Activated T-helper 1 cell treated with anti-CD3 and anti-CD28 coated beads, Interleukin-12 subunit alpha, Interleukin-12 subunit beta, Interleukin-2, Interleukin-4 antibody, amounts not matched to agents 30 ng/mL and 10 ng/mL and 1 ng/mL, durations not matched to agents 14 hours and 24 hours and 36 hours (primary cell): ENCODE measurements at regions not wholly inside any gene's neighbourhood (a gene's known extent, or its start where the extent isn't known, plus 50 kb on each side); places are given as distances from the start of the nearest gene placed in this dataset.
"Not testable (repeated sequence)": the region's sequence is repeated elsewhere in the genome, so short reads cannot be mapped to it uniquely, and the experiment has no call there.

Experiments
- DNase-seq: peaks from one replicate; pipeline ENCODE4 v3.0.0; 2021; ENCODE audit warnings: low spot score
- H3K27ac Mint-ChIP-seq: one replicate; pipeline ENCODE4 v1.8.0; 2021; ENCODE audit warnings: mild to moderate bottlenecking, mixed read lengths
- H3K27me3 Mint-ChIP-seq: one replicate; pipeline ENCODE4 v1.8.0; 2022; ENCODE audit warnings: mild to moderate bottlenecking, moderate library complexity, mixed read lengths; ENCODE audit not compliant: insufficient read depth
- H3K36me3 Mint-ChIP-seq: one replicate; pipeline ENCODE4 v1.8.0; 2021; ENCODE audit warnings: low read depth, mixed read lengths
- H3K4me1 Mint-ChIP-seq: one replicate; pipeline ENCODE4 v1.8.0; 2021; ENCODE audit warnings: low read depth, mixed read lengths
- H3K4me3 Mint-ChIP-seq: one replicate; pipeline ENCODE4 v1.8.0; 2021; ENCODE audit warnings: mild to moderate bottlenecking, moderate library complexity, mixed read lengths
- H3K9me3 Mint-ChIP-seq: one replicate; pipeline ENCODE4 v1.8.0; 2021; ENCODE audit warnings: mixed read lengths
- intact Hi-C: fragments of 100-400 bp; cut with micrococcal nuclease; formaldehyde crosslinking; loops from one replicate; pipeline ENCODE4 v1.15.1; 2024

DNA sequence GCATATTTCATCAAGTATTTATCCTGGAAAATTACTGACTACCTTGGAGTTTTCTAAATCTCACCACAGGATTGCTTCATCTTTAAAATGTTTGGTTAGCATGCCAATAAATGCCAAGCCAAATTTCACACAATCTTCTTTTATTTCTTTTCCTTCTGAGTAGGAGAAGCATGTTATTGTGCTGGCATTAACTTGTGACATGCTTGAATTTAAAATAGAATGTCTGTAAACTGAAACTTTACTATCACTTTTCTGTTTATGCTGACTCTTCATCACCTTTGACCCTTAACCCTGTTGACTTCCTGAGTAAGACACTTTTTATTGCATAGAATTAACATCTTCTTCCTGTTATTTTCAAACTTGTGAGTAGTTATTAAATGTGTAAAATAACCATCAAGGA is 56.2 kb upstream of the LRRTM4 start:
- Mint-ChIP-seq H3K27me3 (no peaks in the 10 kb centered on the region), H3K4me1 (no peaks in the 10 kb centered on the region), H3K4me3 (no peak overlapping the region), H3K27ac (no peak overlapping the region), H3K36me3 (no peaks in the 10 kb centered on the region), H3K9me3 (no peaks in the 10 kb centered on the region)
- intact Hi-C loops, result no loop called here
- no peak for DNase-seq

DNA sequence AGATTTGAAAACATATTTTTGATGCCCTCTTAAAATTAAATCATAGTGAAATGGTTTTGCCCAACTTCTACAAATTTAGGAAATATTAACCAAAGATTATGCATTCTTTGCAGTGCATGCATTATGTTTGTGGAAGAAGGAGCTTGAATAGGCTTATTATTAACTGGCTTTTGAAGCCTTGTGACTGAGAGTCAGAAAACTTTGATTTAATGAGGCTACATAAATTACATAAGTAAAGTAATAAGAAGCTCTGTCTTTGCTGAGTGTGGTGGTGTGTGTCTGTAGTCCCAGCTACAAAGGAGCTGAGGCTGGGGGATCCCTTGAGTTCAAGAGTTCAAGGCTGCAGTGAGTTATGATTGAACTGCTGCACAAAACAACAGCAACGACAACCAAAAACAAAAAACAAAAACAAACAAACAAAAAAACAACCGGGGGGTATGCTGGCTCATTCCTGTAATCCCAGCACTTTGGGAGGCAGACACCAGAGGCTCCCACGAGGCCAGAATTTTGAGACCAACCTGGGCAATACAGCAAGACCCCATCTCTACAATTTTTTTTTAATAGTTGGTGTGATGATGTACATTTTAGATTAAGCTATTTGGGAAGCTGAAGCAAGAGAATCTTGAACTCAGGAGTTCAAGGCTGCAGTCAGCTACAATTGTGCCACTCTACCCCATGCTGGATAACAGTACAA is 57.0 kb upstream of the LRRTM4 start:
- Mint-ChIP-seq H3K36me3 (no peaks in the 10 kb centered on the region), H3K4me1 (no peaks in the 10 kb centered on the region), H3K4me3 (no peak overlapping the region), H3K27ac (no peak overlapping the region), H3K9me3 (peaks cover 7% of the 10 kb centered on the region), H3K27me3 (no peaks in the 10 kb centered on the region)
- no peak for DNase-seq
- intact Hi-C loops, result no loop called here

DNA sequence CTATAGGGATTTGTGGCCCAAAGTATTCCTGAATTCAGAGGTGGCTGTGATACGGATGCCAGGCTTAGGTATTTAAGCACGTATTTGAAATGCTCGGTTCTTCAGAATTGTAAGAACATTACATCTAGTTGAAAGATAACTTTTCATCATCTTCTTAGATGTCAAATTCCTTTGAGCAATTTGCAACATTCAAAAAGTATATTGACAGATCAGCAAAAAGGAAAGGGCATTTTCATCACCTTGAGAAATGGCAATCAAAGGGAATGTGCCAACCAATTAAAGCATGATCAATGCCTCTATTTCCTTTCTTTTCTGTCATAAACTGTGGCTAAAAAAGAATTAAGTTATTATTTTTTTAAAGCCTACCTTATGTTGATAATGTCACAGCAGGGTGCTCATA is 66.3 kb upstream of the LRRTM4 start:
- Mint-ChIP-seq H3K9me3 (peaks cover 15% of the 10 kb centered on the region), H3K27me3 (no peaks in the 10 kb centered on the region), H3K4me1 (no peaks in the 10 kb centered on the region), H3K27ac (no peak overlapping the region), H3K36me3 (no peaks in the 10 kb centered on the region), H3K4me3 (no peak overlapping the region)
- DNase-seq, result no peak
- intact Hi-C loops, result no loop called here

DNA sequence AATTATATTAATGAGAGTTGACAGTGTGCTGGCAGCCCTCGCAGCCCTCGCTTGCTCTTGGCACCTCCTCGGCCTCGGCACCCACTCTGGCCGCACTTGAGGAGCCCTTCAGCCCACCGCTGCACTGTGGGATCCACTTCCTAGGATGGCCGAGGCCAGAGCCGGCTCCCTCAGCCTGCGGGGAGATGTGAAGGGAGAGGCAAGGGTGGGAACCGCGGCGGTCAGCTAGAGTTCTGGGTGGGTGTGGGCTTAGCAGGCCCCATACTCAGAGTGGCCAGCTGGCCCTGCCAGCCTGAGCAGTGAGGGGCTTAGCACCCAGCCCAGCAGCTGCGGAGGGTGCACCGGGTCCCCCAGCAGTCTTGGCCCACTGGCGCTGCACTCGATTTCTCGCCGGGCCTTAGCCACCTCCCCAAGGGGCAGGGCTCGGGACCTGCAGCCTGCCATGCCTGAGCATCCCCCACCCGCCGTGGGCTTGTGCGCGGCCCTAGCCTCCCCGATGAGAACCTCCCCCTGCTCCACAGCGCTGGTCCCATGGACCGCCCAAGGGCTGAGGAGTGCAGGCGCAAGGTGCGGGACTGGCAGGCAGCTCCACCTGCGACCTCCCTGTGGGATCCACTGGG is 68.2 kb upstream of the LRRTM4 start:
- peaks cover 8% of the 10 kb centered on the region for H3K9me3 Mint-ChIP-seq
- H3K36me3 Mint-ChIP-seq, result no peaks in the 10 kb centered on the region
- no peak for DNase-seq
- H3K27me3 Mint-ChIP-seq, result no peaks in the 10 kb centered on the region
- H3K4me1 Mint-ChIP-seq, result no peaks in the 10 kb centered on the region
- H3K4me3 Mint-ChIP-seq, result no peak overlapping the region
- intact Hi-C loops, result no loop called here
- H3K27ac Mint-ChIP-seq, result no peak overlapping the region

DNA sequence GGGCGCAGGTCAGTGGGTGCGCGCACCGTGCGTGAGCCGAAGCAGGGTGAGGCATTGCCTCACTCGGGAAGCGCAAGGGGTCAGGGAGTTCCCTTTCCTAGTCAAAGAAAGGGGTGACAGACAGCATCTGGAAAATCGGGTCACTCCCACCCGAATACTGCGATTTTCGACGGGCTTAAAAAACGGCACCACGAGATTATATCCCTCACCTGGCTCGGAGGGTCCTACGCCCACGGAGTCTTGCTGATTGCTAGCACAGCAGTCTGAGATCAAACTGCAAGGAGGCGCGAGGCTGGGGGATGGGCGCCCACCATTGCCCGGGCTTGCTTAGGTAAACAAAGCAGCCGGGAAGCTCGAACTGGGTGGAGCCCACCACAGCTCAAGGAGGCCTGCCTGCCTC is 70.8 kb upstream of the LRRTM4 start:
- H3K27me3 Mint-ChIP-seq, H3K4me1 Mint-ChIP-seq, H3K36me3 Mint-ChIP-seq, H3K27ac Mint-ChIP-seq, H3K4me3 Mint-ChIP-seq, DNase-seq, H3K9me3 Mint-ChIP-seq, intact Hi-C loops: not testable (repeated sequence)

DNA sequence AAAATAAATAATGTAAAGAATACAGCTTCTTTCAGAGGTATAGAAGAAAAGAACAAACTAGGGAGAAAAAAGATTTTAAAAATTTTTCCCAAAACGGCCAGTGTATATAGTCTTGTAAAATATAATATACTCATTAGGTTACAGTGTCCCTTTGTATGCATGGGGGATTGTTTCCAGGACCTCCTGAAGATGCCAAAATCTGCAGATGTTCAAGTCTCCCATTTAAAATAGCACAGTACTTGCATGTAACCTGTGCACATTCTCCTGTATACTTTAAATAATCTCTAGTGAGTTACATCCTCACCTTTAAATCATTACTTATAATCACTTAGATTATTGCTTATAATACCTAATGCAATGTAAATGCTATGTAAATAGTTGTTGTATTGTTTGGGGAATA is 80.6 kb upstream of the LRRTM4 start:
- no peak overlapping the region for H3K4me3 Mint-ChIP-seq
- no peaks in the 10 kb centered on the region for H3K36me3 Mint-ChIP-seq
- H3K9me3 Mint-ChIP-seq, result peaks cover 3% of the 10 kb centered on the region
- no peak for DNase-seq
- H3K27ac Mint-ChIP-seq, result no peak overlapping the region
- no peaks in the 10 kb centered on the region for H3K4me1 Mint-ChIP-seq
- H3K27me3 Mint-ChIP-seq, result no peaks in the 10 kb centered on the region
- intact Hi-C loops, result no loop called here

DNA sequence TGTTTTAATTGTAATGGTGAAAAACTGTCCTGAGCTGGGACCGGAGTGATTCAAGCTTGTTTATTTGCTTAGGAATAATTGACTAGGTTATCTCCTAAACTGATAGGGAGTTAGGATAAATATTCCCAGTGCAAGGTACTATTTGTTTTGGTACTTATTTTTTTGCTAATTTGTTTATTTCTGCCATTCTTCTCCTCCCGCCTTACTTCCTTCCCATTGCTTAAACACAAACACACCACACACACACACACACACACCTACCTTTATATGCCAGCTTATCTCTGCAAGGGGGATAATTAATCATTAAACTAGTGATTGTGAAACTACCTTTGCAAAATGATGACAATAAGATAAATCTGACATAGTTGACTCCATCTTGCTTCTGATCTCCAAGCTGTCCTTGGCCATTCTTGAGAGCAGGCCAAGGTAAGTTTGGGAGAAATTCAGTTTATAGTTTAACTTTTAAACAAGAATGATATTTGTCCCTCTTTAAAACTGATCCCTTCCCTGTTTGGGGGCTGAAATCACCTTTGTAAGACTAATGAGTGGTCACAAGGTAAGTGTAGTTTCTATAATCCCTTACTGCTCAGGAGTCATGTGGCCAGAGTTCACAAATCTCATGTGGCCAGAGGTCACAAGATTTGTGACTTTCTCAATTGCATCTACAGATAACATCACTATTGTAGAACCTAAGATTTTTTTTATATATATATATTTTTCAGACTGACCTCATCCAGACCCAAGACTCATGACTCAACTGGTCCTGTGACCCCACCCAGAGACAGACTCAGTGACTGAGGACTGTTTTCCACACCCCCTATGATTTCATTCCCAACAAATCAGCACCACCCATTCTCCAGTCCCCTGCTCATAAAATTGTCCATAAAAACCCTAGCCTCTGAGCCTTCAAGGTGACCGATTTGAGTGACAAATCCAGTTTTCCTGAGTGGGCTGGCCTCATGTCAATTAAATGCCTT is 83.1 kb upstream of the LRRTM4 start:
- intact Hi-C loops, result no loop called here
- no peak for DNase-seq
- Mint-ChIP-seq H3K36me3 (no peaks in the 10 kb centered on the region), H3K4me1 (no peaks in the 10 kb centered on the region), H3K9me3 (peaks cover 7% of the 10 kb centered on the region), H3K27ac (no peak overlapping the region), H3K27me3 (no peaks in the 10 kb centered on the region), H3K4me3 (no peak overlapping the region)

DNA sequence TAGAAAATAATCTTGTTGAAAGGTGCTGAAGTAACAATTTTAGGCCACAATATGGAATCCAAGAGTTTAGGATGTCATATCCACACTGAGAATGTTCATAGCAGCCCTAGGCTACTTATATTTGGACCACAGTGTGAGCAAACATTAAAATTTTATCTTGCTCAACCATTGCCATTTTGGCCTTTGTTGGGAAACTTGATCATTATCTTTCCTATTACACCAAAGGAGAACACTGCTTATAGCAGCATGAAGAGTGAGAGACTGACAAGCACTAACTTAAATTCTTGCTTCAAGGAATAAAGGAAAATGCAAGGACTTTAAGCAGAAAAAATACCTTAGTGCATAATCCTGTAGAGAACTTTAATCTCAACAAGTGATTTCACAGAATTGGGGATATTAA is 86.3 kb upstream of the LRRTM4 start:
- intact Hi-C loops, result no loop called here
- Mint-ChIP-seq H3K4me1 (no peaks in the 10 kb centered on the region), H3K27ac (no peak overlapping the region), H3K9me3 (peaks cover 19% of the 10 kb centered on the region), H3K27me3 (no peaks in the 10 kb centered on the region), H3K4me3 (no peak overlapping the region), H3K36me3 (no peaks in the 10 kb centered on the region)
- no peak for DNase-seq

DNA sequence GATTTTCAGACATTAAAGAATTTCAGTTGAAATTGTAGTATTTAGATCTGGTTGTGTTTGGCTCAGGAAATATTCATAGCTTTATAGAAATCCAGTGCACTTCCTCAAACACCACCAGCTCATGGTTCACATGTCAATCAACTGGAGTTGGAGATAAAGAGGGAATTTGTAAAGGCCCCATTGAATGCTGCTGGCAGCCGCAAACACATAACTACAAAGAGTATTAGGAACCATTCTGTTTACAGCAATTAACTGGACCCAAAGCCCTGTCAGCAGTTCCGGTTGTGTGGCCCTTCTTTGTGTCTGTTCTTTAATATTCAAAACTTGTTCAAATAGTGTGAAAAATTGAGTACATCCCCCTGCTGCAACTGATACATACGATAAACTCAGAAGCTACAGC is 107.4 kb upstream of the LRRTM4 start:
- DNase-seq, result no peak
- Mint-ChIP-seq H3K4me1 (no peaks in the 10 kb centered on the region), H3K27me3 (no peaks in the 10 kb centered on the region), H3K27ac (no peak overlapping the region), H3K9me3 (peaks cover 10% of the 10 kb centered on the region), H3K4me3 (no peak overlapping the region), H3K36me3 (no peaks in the 10 kb centered on the region)
- intact Hi-C loops, result no loop called here

DNA sequence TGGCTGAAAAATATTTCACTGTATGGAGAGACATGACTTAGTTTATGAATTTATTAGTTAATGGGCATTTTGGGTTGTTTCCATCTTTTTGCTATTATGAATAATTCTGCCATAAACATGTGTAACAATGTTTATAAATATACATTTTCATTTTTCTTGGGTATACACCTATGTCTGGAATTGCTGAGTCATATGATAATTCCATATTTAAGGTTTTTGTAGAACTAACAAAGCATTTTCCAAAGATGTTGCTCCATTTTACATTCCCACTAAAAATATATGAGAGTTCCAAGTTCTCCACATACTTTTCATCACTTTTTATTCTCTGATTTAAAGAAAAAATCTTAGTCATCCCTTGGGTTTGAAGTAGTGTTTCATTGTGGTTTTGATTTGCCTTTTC is 108.8 kb upstream of the LRRTM4 start:
- Mint-ChIP-seq H3K36me3 (no peaks in the 10 kb centered on the region), H3K9me3 (peaks cover 10% of the 10 kb centered on the region), H3K27ac (no peak overlapping the region), H3K27me3 (no peaks in the 10 kb centered on the region), H3K4me3 (no peak overlapping the region), H3K4me1 (no peaks in the 10 kb centered on the region)
- intact Hi-C loops, result no loop called here
- no peak for DNase-seq

DNA sequence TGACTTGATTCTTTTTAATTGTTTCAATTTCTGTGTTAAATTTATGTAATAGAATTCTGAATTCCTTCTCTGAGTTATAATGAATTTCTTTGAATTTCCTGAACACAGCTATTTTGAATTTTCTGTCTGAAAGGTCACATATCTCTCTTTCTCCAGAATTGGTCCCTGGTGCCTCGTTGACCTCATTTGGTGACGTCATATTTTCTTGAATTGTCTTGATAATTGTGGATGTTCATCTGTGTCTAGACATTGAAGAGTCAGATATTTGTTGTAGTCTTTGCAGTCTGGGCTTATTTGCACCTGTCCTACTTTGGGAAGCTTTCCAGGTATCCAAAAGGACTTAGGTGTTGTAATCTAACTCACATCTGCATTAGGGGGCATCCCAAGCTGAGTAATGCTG is 111.4 kb upstream of the LRRTM4 start:
- intact Hi-C loops, result no loop called here
- no peaks in the 10 kb centered on the region for H3K36me3 Mint-ChIP-seq
- no peaks in the 10 kb centered on the region for H3K4me1 Mint-ChIP-seq
- no peaks in the 10 kb centered on the region for H3K27me3 Mint-ChIP-seq
- no peak overlapping the region for H3K4me3 Mint-ChIP-seq
- peaks cover 28% of the 10 kb centered on the region for H3K9me3 Mint-ChIP-seq
- no peak overlapping the region for H3K27ac Mint-ChIP-seq
- no peak for DNase-seq

DNA sequence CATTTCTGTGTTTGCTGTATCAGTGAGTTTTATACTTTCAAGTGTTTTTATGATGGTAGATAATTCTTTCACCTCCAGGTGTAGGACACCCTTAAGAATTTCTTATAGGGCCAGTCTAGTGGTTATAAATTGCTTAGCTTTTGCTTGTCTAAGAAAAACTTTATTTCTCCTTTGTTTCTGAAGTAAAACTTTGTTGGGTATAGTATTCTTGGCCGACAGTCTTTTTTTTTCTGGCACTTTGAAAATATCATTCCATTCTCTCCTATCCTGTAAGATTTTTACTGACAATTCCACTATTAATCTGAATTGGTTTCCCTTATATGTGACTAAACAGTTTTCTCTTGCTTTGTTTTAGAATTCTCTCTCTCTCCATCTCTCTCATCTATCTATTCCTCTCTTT is 118.7 kb upstream of the LRRTM4 start:
- Mint-ChIP-seq H3K4me1 (no peaks in the 10 kb centered on the region), H3K27me3 (no peaks in the 10 kb centered on the region), H3K27ac (no peak overlapping the region), H3K9me3 (peaks cover 49% of the 10 kb centered on the region), H3K4me3 (no peak overlapping the region), H3K36me3 (no peaks in the 10 kb centered on the region)
- intact Hi-C loops, result no loop called here
- no peak for DNase-seq

DNA sequence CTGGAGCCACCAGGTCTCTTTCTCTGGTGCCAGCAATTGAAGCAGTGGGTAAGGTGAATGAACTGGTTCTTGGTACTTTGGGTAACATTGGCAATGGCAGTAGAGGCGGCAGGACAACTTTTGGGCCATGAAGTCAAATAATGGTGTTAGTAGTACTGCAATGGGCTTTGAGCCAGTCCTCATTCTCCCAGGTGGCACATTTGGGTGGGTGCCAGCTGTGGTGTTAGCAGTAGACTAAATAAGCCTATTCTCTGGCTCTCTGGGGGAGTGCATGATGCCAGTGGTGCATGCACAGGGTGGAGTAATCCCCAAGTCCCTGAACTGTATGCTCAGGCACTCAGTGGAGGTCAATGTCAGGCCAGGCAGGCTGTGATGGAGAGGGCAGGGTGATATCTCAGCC is 120.2 kb upstream of the LRRTM4 start:
- H3K36me3 Mint-ChIP-seq, result no peaks in the 10 kb centered on the region
- no peak overlapping the region for H3K4me3 Mint-ChIP-seq
- no peak for DNase-seq
- H3K27ac Mint-ChIP-seq, result no peak overlapping the region
- H3K4me1 Mint-ChIP-seq, result no peaks in the 10 kb centered on the region
- intact Hi-C loops, result no loop called here
- no peaks in the 10 kb centered on the region for H3K27me3 Mint-ChIP-seq
- H3K9me3 Mint-ChIP-seq, result peaks cover 37% of the 10 kb centered on the region
